GM19328 (cell line): ENCODE measurements at regions not wholly inside any gene's neighbourhood (a gene's known extent, or its start where the extent isn't known, plus 50 kb on each side); places are given as distances from the start of the nearest gene placed in this dataset.

ENCODE experiments used
- ATAC-seq: cut with Tn5 transposase; IDR thresholded peaks from one replicate; pipeline ENCODE4 v1.9.1; 2021; ENCODE audit warnings: mild to moderate bottlenecking, moderate library complexity; ENCODE audit not compliant: unreplicated experiment

DNA sequence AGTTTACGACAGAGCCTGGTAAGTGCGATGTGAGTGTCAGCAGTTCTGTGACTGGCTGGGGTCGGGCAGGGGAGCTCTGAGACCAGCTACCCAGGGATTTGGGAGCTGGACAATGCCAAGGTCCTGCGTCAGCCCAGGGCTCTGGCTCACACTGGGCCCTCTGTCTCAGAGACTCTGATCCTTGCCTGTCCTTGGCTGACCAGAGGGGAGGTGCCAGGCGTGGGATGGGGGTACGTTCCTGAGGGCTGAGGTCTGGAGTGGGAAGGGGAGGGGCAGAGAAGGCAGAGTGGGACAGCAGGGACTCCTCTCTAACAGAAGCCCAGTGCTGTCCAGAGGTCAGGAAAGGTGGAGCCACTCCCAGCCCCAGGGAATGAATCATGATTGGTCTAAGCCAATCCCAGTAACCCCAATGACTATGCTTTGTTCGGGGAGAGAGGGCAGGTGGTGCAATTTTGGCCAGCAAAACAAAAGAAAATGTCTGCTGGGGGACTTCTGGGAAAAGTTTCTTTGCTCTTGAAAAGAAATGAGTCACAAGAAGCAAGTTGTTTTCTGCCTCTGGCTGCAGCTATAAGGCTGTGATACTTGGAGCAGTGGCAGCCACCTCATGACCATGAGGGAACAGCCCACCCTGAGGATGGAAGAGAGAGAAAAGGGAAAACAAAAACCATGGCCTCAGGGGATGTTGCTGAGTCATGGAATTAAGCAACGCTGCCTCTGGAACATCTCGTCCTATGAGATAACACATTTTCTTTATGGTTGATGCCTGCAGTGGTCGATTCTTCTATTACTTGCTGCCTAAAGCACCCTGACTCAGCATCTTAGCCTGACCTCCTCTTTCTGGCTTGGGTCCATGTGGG, 108.3 kb downstream of the CHST1 start:
- no peak for ATAC-seq

DNA sequence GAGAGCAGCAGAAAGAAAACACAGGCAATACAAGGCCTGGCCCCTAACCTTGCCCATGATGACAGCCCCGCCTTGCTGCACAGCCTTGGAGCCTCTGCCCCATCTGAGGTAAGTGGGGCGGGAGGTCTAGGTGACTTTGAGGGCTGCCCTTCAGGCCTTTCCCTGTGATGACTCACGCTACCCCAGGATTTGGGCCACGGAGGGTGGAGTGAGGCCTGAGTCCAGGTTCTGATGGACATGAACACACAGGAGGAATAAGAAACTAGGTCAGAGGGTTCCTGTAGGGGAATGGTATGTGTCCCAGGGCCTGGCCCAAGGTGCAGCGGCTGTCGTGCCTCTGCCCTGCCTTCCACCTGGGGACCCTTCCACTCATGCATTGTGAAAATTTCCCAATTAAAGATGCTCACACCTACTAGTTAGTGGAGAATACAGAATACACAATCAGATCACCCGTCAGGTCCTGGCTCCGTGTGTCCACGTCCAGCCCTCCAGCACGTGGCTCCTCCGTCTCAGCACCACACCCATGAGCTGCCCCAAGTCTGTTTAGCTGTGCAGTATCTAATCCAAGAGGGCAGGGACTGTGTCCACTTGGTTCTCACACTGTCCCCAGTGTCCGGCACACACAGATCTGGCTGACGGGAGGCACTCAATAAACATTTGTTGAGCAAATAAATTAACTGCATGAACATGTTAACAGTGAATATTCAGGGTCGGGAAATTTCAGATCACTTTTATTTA, 111.0 kb downstream of the CHST1 start:
- ATAC-seq, result no peak

DNA sequence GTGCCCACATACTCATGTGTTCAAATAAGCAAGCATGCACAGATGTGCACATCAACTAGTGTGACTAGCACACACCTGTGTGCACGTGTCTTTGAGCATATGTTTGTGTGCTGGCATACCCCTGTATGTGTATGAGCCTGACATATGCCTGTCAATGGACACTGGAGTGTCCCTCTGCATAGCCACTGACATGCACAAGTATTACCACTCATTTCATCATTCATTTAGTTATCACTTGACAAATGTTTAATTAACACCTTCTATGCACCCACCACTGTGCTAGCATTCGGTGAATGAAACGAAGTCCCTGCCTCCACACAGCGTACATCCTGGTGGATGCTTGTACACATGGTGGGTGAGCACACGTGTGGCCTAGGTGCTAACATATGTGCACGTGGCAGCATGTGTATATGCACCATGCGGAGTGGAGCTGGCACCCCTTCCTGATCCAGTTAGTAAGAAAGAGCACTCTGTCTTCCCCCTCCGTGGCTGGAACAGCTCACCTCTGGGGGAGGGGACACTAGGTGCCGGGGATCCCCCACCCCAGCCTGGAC, 112.0 kb downstream of the CHST1 start:
- no peak for ATAC-seq

DNA sequence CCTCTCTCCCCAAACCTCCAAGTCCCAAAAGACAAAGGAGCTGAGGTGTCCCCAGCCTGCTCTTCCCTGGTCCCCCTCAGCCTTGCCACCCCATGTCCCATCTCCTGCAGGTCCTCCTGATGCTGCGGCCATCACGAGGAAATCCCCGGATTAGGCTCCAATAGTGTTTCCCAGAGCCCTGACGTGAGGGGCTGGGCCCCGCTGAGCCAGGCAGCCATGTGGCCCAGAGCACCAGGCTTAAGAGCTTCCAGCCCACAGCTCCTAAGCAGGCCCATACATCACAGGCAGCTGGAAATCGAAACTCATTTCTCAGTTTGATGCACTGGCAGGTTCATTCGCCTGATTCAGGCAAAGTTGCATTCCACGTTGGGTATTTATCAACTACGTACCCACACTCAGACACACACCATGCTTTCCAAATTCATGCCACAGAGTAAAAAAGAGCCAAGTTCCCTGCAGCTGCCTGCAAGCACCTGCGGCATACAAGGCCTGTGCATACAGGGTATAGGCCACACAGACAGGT, 114.2 kb downstream of the CHST1 start:
- ATAC-seq, result no peak

DNA sequence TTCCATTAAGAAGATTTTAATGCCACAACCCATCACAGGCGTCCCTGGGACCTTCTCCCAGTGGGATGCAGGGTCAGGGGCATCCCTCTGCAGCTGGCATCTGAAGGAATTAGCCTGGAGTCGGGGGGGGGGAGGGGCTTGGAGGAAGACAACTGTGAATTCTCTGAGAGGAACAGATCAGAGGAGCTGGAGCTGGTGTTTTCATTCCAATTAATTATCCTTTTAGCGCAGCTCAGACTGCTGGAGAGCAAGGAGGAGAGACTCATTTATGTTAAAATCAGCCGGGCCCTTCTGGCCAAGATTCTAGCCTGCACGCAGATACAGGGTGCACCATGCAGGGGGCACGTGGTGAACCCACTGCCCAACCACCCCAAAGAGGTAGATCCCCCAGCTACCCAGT, 116.2 kb downstream of the CHST1 start:
- no peak for ATAC-seq

DNA sequence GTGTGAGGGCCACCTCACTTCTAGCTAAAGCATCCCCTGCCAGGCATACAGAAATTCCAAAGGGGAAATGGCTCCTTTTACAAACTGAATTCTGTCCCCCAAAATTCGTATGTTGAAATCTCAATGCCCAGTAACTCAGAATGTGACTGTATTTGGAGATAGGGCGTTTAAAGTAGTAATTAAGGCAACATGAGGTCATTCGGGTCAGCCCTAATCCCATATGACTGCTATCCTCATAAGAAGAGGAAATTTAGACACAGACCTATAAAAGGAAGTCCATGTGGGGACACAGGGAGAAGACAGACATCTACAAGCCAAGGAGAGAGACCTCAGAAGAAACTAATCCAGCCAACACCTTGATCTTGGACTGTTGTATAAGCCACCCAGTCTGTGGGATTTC, 119.1 kb downstream of the CHST1 start:
- no peak for ATAC-seq

DNA sequence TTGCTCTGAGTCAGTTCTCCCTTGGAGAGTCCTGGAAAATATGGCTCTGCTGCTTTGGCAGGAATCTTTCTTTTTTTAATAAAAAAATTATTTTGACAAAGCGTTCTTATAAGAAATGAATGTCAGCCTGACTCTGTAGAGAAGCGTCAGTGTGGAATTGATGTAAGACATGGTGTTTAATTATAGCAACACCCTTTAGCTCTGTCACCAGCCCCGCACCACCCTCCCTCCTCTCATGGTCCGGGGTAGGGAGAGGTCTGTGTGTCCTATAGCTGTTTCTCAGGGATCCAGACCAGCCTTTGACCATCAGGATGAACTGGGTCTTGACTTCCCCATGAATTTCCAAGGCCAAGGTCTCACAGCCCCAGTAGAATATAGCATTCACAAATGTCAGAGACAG, 120.6 kb downstream of the CHST1 start:
- ATAC-seq, result no peak

DNA sequence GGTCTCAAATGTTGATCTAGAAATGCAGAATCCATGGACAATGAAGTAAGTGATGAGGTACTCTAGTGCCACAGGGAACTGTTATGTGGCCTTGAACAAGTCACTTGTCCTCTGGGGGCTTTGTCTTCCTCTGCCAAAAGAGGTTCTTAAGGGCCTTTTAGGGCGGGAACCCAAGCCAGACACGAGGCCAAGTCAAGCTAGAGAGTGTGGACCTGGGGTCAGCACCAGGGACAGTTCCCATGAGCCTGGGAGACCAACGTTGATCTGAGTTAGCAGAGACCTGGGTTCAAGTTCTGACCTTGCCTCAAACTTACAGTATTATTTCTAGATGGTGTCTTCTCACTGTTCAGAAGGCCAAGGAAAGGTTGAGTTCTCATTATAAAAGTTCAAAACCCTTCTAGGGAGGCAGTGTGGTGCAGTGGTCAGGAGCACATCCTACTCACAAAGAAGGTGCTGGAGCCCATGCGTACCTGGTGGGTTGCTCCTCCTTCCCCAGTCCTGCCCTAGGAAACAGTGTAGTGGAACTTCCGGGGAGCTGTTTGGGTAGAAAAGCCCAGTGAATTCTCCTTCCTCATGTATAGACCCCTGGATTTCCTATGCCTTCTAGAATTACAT, 121.5 kb downstream of the CHST1 start:
- no peak for ATAC-seq

DNA sequence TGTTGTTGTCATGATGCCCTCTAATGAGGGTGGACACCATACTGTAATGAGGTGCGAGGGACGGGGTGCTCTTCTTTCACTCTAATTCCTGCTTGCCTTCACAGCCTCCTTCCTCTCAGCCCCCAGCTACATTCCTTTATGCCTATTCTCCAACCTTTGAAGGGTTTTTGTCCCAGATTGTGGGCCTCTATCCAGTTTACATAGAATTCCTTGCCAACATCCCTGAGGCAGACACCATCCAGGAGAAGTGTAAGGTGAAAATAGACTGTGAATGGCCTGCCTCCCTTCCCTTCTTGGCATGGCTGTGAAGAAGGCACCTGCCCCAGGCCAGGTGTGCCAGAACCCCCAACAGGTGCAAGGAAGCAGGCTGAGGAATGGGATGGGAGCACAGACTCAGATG, 122.3 kb downstream of the CHST1 start:
- no peak for ATAC-seq

DNA sequence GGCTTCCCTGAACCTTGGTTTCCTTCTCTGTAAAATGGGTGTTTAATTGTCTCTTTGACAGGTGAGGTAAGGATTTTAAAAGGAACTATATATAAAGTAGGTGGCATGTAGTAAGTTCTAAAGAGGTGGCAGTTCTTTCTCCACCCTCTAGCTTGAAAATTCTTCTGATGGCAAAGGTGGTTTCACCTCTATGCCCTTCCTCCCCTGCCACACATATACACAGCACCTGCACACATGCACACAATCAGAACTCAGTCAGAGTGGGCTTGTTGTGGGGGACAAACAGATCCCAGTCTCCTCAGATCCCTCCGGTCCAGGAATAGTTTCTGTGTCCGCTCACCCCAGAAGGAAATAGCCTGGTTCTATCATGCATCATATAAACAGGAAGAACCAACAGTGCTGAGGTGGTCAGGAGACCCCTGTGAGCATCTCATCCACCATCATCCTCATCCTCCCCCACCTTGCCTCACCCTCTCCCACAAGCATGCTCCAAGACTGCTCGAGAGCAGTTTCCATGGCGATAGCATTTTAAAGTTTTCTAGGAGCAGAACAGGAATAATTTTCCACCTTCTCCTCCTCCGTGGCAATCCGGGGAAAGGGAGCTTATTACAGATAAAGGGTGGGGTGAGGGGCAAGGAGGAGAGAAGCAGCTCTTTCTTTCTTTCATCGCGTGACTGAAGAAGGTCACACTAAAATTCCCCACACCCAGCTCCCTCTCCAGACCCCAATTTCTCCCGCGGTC, 123.6 kb downstream of the CHST1 start:
- ATAC-seq, result no peak

DNA sequence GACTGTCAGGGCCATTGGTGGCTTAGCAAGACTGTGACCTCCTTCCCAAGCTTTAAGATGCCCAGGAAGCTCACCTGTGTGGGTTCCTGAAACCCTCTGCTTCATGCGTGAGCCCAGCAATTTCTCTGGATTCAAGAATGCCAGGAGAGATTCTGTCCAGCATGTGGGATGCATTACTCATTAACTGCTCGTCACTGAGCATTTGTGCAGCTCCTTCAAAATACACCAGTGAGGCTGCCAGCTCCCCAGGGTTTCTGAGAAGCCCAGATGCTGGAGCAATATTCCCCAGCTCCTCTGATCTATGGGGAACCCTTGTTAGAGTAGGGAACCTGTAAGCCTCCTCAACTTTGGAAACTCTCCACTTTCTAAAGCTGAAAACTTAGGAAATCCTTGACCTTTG, 126.5 kb downstream of the CHST1 start:
- ATAC-seq, result no peak

DNA sequence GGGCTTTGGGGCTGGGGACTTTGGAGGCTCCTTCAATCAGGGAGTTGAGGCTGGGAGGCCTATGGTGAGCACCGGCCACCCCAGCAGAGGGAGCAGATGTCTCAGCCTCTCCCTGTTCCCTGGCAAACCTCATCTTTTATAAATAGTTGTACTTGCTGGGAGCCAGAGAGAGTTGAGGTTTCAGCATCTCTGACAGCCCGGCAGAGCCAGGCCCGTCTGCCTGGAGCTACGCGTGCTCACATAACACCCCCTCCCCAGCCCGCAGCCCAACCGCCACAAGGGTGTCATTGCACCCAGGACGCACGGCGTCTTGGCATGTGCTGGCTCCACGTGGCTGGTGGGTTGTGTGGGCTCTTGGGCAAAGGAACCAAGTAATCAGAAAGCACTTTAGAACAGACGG, 127.1 kb downstream of the CHST1 start:
- ATAC-seq, result no peak

DNA sequence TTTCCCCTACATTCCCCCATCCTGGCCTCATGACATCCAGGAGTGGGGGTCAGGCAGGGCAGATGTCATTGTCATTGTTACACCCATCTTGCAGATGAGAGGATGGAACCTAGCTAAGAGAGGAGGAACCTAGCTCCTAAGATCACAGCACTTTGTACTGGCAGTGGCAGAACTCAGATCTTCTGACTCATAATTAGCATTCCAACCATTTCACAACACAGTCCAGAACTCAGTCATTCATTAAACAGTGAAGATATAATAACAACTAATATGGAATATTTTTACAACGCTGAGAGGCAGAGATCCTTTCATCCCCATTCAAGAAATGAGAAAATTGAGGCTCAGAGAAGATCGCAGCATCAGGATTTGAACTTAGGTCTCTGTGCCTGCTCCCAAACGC, 127.8 kb downstream of the CHST1 start:
- ATAC-seq, result no peak

DNA sequence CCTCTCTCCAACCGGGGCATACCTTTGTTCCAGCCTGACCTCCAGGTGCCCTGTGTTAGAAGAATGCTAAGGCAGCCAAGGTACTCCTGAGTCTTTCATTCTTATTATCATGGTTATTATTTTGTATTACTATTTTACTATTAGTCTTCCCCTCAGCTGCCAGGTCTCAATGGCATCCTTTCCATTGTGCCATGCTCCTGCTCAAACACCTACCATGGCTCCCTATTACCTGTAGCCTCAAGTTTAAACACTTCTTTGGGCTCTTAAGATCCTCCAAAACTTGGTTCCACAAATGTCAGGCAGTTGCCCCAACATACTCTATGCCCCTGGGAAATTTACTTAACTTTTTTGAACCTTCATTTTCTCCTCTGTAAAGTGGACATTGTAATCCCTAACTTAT, 130.4 kb downstream of the CHST1 start:
- ATAC-seq, result no peak

DNA sequence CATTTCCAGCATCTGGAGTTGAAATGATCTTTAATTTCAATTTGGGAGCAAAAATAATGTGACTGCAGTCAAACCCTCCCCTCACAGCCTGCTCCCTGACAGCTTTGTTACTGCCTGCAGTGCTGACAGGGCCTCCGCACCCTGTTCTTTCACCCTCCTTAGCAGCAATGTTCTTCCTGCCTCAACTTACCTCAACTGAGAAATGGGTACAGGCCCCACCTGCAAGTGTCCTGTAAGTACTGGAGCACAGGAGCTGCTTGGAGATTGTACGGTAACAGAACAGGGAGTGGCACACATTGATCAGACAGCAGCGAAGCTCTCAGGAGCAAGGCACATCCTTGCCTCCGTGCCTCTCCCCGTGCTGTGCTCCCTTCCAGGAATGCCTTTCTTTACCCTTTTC, 131.3 kb downstream of the CHST1 start:
- ATAC-seq, result no peak

DNA sequence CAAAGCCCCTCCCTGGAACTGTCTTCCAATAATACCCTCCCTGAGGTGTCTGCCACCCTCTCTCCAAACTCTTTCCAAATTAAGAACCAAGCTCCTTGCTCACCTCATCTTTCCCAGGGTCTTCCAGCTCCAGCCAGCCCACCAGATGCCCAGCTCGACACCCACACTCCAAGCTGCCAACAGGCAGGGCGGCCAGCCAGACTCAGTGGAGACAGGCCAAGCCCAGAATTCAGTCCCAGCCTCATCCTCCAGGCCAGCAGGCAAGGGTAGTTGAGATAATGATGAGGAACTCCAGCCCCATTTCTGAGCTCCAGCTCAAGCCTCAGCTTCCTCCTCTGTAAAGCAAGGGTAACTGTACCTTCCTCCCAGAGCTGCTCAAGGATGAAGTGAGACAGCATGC, 132.9 kb downstream of the CHST1 start:
- ATAC-seq, result no peak

DNA sequence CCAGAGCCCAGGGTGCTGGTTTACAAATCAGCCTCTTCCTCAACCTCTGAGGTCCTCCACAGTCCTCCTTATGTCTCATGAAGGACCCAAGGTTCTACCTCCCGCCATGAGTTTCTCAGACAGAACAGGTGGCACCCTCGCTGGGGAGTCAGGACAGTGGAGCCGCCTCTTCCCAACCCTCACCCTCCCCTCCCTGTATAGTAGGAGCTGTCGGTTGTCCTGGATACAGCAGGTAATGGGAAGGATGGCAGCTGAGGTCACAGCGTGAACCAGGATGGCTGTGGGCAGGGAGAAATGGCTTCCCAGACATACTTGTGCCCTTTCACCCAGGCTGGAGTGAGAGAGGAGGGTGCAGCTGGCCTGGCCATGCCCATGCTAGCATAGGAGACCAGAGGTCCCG, 134.6 kb downstream of the CHST1 start:
- ATAC-seq, result no peak

DNA sequence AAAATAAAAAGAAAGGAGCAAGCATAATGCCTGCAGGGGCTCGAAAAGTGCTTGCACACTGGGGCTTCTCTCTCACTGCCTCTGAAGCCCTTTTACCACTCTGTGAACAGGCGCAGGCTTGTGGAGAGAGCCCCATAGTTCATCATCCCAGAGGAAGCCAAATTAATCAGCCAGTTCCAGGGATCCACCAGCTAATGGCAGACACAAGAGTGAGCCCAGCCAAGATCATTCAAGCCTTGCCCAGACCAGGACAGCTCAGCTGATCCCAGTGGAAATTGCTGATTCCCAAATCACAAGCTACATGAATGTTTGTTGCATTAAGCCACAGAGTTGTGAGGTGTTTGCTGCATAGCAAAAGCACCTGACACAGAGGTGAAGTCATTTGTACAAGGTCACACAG, 135.3 kb downstream of the CHST1 start:
- ATAC-seq, result no peak

DNA sequence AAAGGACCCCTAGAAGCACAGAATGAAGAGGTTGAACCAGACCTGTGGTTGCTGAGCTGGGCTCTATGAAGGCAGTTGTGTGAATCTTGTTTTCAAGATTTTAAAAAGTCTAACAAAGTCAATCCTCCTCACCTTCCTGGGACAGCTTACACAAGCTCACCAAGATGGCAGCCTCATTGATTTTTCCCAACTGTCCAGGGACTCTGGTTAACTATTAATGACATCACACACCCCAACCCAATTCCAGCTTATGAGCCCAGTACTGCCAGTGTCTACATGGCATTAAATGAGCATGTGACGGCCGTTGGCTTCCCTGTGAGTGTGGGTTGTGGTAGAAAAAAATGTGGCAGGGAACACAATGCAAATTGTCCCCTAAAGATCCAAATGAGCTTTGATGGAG, 137.0 kb downstream of the CHST1 start:
- no peak for ATAC-seq

DNA sequence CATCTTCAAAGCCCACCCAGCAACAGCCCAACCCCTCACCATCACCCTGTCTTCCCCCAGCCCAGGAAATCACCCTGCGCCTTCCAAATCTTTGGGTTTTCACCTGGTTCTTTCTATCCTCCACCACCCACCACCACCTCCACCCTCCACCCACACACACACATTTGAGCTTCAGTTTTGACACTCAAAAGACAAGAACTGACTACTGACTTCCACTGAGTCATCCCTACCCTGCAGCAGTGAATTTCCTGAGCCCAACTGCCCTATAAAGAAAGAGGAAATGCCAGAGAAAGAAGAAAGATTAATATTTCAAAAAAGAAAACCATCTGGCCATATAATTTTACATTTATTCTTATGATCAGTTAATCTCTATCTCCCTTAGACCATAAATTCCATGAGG, 137.5 kb downstream of the CHST1 start:
- no peak for ATAC-seq

DNA sequence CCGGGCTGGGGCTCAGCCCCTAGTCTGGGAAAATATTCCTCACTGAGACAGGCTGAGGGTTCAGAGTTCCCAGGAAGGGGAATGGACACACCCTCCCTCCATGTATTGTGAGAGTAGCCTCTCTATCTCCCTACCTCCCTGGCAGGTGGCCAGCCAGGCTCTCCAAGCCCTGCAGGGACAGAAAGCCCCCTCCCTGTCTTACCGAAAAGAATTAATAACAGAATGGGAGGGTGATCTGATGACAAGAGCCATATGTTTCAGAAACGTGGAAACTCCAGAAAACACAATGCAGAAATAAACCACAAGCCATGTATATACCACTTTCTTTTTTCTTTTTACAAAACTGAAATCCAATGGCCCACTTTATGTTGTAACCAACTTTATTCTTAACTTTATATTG, 140.0 kb downstream of the CHST1 start:
- no peak for ATAC-seq
